Heart right ventricle (tissue), 16 donors: ENCODE measurements at regions not wholly inside any gene's neighbourhood (a gene's known extent, or its start where the extent isn't known, plus 50 kb on each side); places are given as distances from the start of the nearest gene placed in this dataset.

ENCODE experiments used
- ATAC-seq, 8 donors: fragments of 200-7000 bp; cut with Tn5 transposase; one replicate each; pipeline ENCODE4 v1.9.1; 2020; ENCODE audit warnings: mild to moderate bottlenecking in 8 of 8, moderate library complexity in 8 of 8, moderate number of reproducible peaks in 1 of 8
- DNase-seq, 2 donors: peaks; one replicate each; pipeline ENCODE4 v3.0.0-alpha.2; 2020
- H3K27ac ChIP-seq, 10 donors: fragments of 200-600 bp; sonication (generic) in 2 of 10; one replicate each; pipeline versions ENCODE4 v1.5.0 to v1.8.0; 2020 to 2022; ENCODE audit warnings: mild to moderate bottlenecking in 3 of 10
- H3K27me3 ChIP-seq, 7 donors: fragments of 200-600 bp; one replicate each; pipeline ENCODE4 v1.8.0; 2021 to 2022; ENCODE audit warnings: mild to moderate bottlenecking in 2 of 7
- H3K36me3 ChIP-seq, 9 donors: fragments of 200-600 bp; sonication (generic) in 1 of 9; one replicate each; pipeline versions ENCODE4 v1.5.0 to v1.8.0; 2020 to 2022; ENCODE audit warnings: mild to moderate bottlenecking in 2 of 9
- H3K4me1 ChIP-seq, 9 donors: fragments of 200-600 bp; sonication (generic) in 1 of 9; one replicate each; pipeline versions ENCODE4 v1.5.0 to v1.8.0; 2020 to 2022; ENCODE audit warnings: mild to moderate bottlenecking in 4 of 9
- H3K4me3 ChIP-seq, 10 donors: fragments of 200-600 bp; sonication (generic) in 2 of 10; one replicate each; pipeline versions ENCODE4 v1.5.0 to v1.8.0; 2020 to 2022; ENCODE audit warnings: mild to moderate bottlenecking in 7 of 10, moderate library complexity in 2 of 10
- H3K9me3 ChIP-seq, 11 donors: fragments of 200-600 bp in 10 of 11; sonication (generic) in 2 of 11; one replicate each; pipeline versions ENCODE4 v1.5.0 to v1.8.0; 2013 to 2022; ENCODE audit warnings: mild to moderate bottlenecking in 2 of 11, control low read depth in 1 of 11, moderate library complexity in 1 of 11
- WGBS, 2 donors: extraction: QIAGEN DNeasy Blood & Tissue Kit; methylation state at CpG; one replicate each; pipeline ENCODE4 v1.1.7; 2013; ENCODE audit warnings: inconsistent platforms in 1 of 2; 5-methylcytosine and 5-hydroxymethylcytosine counted together
- intact Hi-C, 10 donors: fragments of 100-400 bp; cut with DNase I; formaldehyde crosslinking; loops; one replicate each; pipeline versions ENCODE4 v1.11.1 to v1.14.2; 2022
- TF ChIP-seq, protein P1 (sequence below), 9 donors: fragments of 200-600 bp; sonication (generic) in 2 of 9; IDR thresholded peaks; one replicate each; pipeline versions ENCODE4 v1.5.0 to v1.8.0; 2021 to 2022; ENCODE audit warnings: antibody characterized with exemption in 9 of 9, mild to moderate bottlenecking in 5 of 9, moderate library complexity in 1 of 9
- donor health status: Arrhythmogenic right ventricular cardiomyopathy.
- donor health status: ischemic (EF 13 %, LVEDD 7.1; RV severe dilation, severe dysfunction).
- donor health status: healthy with polysubstance abuse.
- donor health status: DM: no; HTN: yes; CAD: no.
- donor health status: DM: no; HTN: no; CAD: no.
- donor health status: ischemic (EF 25% LVEDD 6.9; RV normal size, moderate dysfunction).
- donor health status: ischemic (EF 25% LVEDD 5.7; RV mildly dilated, moderate dysfunction).
- donor health status: healthy.
- donor health status: DM: yes; HTN: yes; CAD: no.
- donor health status: Ischemic cardiomyopathy.
- donor health status: ischemic (EF 35%, LVEDD 5.7; RV mildly dilated, moderate dysfunction).
- donor health status: nonischemic (EF 11% LVEDD 7.7; RV severe dilation, severe dysfunction).
- donor health status: DM: yes; HTN: yes; CAD: no.
- donor health status: PGD.
- donor health status: ischemic (EF 29% LVEDD 5.4; RV normal size, mild dysfunction).
- donor health status: nonischemic (EF 23%, LVEDD 6.1; RV moderate dilation, normal function).

GRCh38 chr6:48933136-48933535, 529.9 kb downstream of the MMUT start:
- DNase-seq, result no peak
- H3K27me3 ChIP-seq, result no peaks in the 10 kb centered on the region
- H3K27ac ChIP-seq, result no peak overlapping the region
- H3K9me3 ChIP-seq, result peaks cover 0 to 31% (median 4%) of the 10 kb centered on the region in 11 donors
- H3K36me3 ChIP-seq, result no peaks in the 10 kb centered on the region
- TF ChIP-seq, protein P1, sequence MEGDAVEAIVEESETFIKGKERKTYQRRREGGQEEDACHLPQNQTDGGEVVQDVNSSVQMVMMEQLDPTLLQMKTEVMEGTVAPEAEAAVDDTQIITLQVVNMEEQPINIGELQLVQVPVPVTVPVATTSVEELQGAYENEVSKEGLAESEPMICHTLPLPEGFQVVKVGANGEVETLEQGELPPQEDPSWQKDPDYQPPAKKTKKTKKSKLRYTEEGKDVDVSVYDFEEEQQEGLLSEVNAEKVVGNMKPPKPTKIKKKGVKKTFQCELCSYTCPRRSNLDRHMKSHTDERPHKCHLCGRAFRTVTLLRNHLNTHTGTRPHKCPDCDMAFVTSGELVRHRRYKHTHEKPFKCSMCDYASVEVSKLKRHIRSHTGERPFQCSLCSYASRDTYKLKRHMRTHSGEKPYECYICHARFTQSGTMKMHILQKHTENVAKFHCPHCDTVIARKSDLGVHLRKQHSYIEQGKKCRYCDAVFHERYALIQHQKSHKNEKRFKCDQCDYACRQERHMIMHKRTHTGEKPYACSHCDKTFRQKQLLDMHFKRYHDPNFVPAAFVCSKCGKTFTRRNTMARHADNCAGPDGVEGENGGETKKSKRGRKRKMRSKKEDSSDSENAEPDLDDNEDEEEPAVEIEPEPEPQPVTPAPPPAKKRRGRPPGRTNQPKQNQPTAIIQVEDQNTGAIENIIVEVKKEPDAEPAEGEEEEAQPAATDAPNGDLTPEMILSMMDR (IDR thresholded peaks at IDR 0.05), result no peak
- intact Hi-C loops, result no loop called here
- no peak overlapping the region for H3K4me3 ChIP-seq
- ATAC-seq, result no peak
- no peaks in the 10 kb centered on the region for H3K4me1 ChIP-seq

- no peaks in the 10 kb centered on the region for H3K27me3 ChIP-seq
- H3K4me3 ChIP-seq, result no peak overlapping the region
- DNase-seq, result no peak
- intact Hi-C loops, result no loop called here
- TF ChIP-seq, protein P1 (IDR thresholded peaks at IDR 0.05), result no peak
- no peak for ATAC-seq
- no peak overlapping the region for H3K27ac ChIP-seq
- no peaks in the 10 kb centered on the region for H3K36me3 ChIP-seq
- no peaks in the 10 kb centered on the region for H3K4me1 ChIP-seq
- 52 to 60% methylated on average over 2 of the region's 2 CpGs for WGBS, 2 donors
- H3K9me3 ChIP-seq, result peaks cover 0 to 16% (median 0%) of the 10 kb centered on the region in 11 donors
Measured at GRCh38 chr6:48928937-48929336, 534.1 kb downstream of the MMUT start.

DNA sequence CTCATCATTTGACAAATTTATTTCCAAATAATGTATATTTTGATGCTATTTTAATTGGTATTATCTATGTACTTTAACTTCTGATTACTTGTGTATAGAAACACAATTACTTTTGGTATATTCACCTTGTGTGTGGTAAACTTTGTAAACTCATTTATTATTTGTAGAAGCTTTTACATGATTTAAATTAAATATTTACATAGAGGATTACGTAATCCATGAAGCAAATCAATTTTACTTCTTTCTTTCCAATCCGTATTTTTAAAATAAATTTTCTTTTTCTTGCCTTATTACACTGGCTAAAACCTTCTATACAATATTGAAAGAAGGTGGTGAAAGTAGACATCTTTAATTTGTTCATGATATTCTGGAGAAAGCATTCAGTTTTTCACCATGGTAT, 540.2 kb downstream of the MMUT start:
- no peaks in the 10 kb centered on the region for H3K36me3 ChIP-seq
- ATAC-seq (no peak), DNase-seq (no peak)
- peaks cover 0 to 21% (median 0%) of the 10 kb centered on the region in 11 donors for H3K9me3 ChIP-seq
- 63 to 74% methylated on average over 2 of the region's 2 CpGs for WGBS, 2 donors
- no peaks in the 10 kb centered on the region for H3K4me1 ChIP-seq
- no peak overlapping the region for H3K27ac ChIP-seq
- intact Hi-C loops, result no loop called here
- no peak overlapping the region for H3K4me3 ChIP-seq
- TF ChIP-seq, protein P1 (IDR thresholded peaks at IDR 0.05), result no peak
- H3K27me3 ChIP-seq, result no peaks in the 10 kb centered on the region

DNA sequence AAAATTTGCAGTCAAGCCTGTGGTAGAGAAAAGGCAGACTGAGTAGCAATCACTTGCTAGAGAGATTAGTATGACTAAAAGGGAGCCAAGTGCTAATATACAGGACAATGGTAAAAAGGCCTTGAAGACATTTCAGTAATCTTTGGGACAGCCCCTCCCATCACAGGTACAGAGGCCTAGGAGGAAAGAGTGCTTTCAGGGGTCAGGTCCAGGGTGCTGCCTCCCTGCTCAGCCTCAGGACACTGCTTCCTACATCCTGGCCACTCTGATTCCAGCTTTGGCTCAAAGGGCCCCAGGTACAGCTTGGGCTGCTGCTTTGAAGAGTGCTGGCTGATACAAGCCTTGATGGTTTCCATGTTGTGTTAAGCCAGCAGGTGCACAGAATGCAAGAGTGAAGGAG, 543.5 kb downstream of the MMUT start:
- Histone ChIP-seq H3K4me1 (no peaks in the 10 kb centered on the region), H3K9me3 (peaks cover 0 to 20% (median 0%) of the 10 kb centered on the region in 11 donors), H3K27me3 (no peaks in the 10 kb centered on the region), H3K4me3 (no peak overlapping the region), H3K27ac (no peak overlapping the region), H3K36me3 (no peaks in the 10 kb centered on the region)
- ATAC-seq, result no peak
- DNase-seq, result no peak
- intact Hi-C loops, result no loop called here
- TF ChIP-seq, protein P1 (IDR thresholded peaks at IDR 0.05), result no peak

GRCh38 chr6:48917233-48917632, 545.8 kb downstream of the MMUT start:
- 40 to 50% methylated on average over 2 of the region's 2 CpGs for WGBS, 2 donors
- intact Hi-C loops, result no loop called here
- no peak for ATAC-seq

More at GRCh38 chr6:48917233-48917632, 545.8 kb downstream of the MMUT start:
- TF ChIP-seq, protein P1 (IDR thresholded peaks at IDR 0.05), result no peak
- H3K4me1 ChIP-seq, result no peaks in the 10 kb centered on the region
- DNase-seq, result no peak
- no peaks in the 10 kb centered on the region for H3K36me3 ChIP-seq
- no peaks in the 10 kb centered on the region for H3K27me3 ChIP-seq
- no peak overlapping the region for H3K27ac ChIP-seq
- no peak overlapping the region for H3K4me3 ChIP-seq
- H3K9me3 ChIP-seq, result peaks cover 0 to 15% (median 0%) of the 10 kb centered on the region in 11 donors
